Psoas muscle (tissue), 7 donors: ENCODE measurements at regions not wholly inside any gene's neighbourhood (a gene's known extent, or its start where the extent isn't known, plus 50 kb on each side); places are given as distances from the start of the nearest gene placed in this dataset.
"Not testable (repeated sequence)": the region's sequence is repeated elsewhere in the genome, so short reads cannot be mapped to it uniquely, and the experiment has no call there.

ENCODE experiments used
- ATAC-seq, 4 donors: fragments of 200-7000 bp; cut with Tn5 transposase; one replicate each; pipeline ENCODE4 v1.9.1; 2020; ENCODE audit warnings: moderate library complexity in 3 of 4, mild to moderate bottlenecking in 2 of 4
- DNase-seq, 2 donors: peaks; one replicate each; pipeline ENCODE4 v3.0.0-alpha.2; 2020
- H3K27ac ChIP-seq: fragments of 200-600 bp; one replicate; pipeline ENCODE4 v1.8.0; 2022
- H3K27me3 ChIP-seq, 3 donors: fragments of 200-600 bp in 1 of 3; one replicate each; pipeline versions ENCODE4 v1.6.1 to v1.8.0; 2013 to 2022; ENCODE audit warnings: low read length in 2 of 3, mild to moderate bottlenecking in 2 of 3, moderate library complexity in 1 of 3; ENCODE audit not compliant: insufficient read depth in 3 of 3
- H3K36me3 ChIP-seq, 2 donors: fragments of 200-600 bp in 1 of 2; one replicate each; pipeline versions ENCODE4 v1.6.1 to v1.8.0; 2013 to 2022; ENCODE audit warnings: low read depth in 1 of 2, mild to moderate bottlenecking in 1 of 2, moderate library complexity in 1 of 2; ENCODE audit not compliant: insufficient read depth in 1 of 2
- H3K4me1 ChIP-seq: fragments of 200-600 bp; one replicate; pipeline ENCODE4 v1.8.0; 2022
- H3K4me3 ChIP-seq: fragments of 200-600 bp; one replicate; pipeline ENCODE4 v1.8.0; 2022; ENCODE audit warnings: mild to moderate bottlenecking
- H3K9me3 ChIP-seq: fragments of 200-600 bp; one replicate; pipeline ENCODE4 v1.8.0; 2022
- WGBS, 3 donors: extraction: QIAGEN DNeasy Blood & Tissue Kit; methylation state at CpG; one replicate each; pipeline versions ENCODE4 v1.1.6 to v1.1.7; 2013; 5-methylcytosine and 5-hydroxymethylcytosine counted together
- intact Hi-C, 2 donors: fragments of 100-400 bp; cut with DNase I; formaldehyde crosslinking; loops; one replicate each; pipeline versions ENCODE4 v1.11.0 to v1.14.2; 2022
- TF ChIP-seq, protein P1 (sequence below): fragments of 200-600 bp; IDR thresholded peaks from one replicate; pipeline ENCODE4 v1.8.0; 2022; ENCODE audit warnings: antibody characterized with exemption
- donor health status: healthy with polysubstance abuse.
- donor health status: DM: no; HTN: no; CAD: no; lungs with moderate emphysema.
- donor health status: Bipolar disorder and iron deficiency.
- donor health status: healthy.
- donor health status: DM: yes; HTN: yes; CAD: no.
- donor health status: DM: no; HTN: no; CAD: no.
- donor health status: DM: yes; HTN: yes; CAD: no.

GRCh38 chr6:133088931-133089695 lies 152.0 kb upstream of the EYA4 start:
- DNase-seq (no peak), ATAC-seq (no peak)
- intact Hi-C loops: loop anchor here in 1 of 2 donors (5.0 kb wide), 1 partner anchor 38 kb away; no protein-coding TSS in a partner anchor
- TF ChIP-seq, protein P1, sequence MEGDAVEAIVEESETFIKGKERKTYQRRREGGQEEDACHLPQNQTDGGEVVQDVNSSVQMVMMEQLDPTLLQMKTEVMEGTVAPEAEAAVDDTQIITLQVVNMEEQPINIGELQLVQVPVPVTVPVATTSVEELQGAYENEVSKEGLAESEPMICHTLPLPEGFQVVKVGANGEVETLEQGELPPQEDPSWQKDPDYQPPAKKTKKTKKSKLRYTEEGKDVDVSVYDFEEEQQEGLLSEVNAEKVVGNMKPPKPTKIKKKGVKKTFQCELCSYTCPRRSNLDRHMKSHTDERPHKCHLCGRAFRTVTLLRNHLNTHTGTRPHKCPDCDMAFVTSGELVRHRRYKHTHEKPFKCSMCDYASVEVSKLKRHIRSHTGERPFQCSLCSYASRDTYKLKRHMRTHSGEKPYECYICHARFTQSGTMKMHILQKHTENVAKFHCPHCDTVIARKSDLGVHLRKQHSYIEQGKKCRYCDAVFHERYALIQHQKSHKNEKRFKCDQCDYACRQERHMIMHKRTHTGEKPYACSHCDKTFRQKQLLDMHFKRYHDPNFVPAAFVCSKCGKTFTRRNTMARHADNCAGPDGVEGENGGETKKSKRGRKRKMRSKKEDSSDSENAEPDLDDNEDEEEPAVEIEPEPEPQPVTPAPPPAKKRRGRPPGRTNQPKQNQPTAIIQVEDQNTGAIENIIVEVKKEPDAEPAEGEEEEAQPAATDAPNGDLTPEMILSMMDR: no peak
- Histone ChIP-seq H3K27me3 (no peaks in the 10 kb centered on the region), H3K4me1 (peaks cover 11% of the 10 kb centered on the region), H3K9me3 (no peaks in the 10 kb centered on the region), H3K27ac (no peak overlapping the region), H3K36me3 (no peaks in the 10 kb centered on the region), H3K4me3 (no peak overlapping the region)
- 79 to 82% (median 81%) methylated on average over 5 of the region's 5 CpGs for WGBS, 3 donors

DNA sequence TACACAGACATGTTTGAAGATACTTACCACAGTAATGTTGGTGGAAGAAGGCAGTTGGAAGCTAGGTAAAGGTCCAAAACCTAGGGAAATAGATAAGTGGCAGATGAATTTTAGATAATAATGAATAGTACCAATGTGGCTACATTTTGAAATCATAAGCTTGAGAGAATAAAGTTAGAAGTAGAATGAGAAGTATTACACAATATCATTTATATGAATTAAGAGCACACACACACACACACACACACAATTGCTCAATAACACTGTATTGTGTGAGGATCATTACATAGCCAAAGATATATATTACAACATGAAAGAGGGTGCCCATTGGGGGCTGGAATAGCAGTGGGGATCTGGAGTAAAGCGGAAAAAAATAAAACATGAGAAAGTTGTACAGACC lies 149.0 kb upstream of the EYA4 start:
- H3K36me3 ChIP-seq: no peaks in the 10 kb centered on the region
- TF ChIP-seq, protein P1: no peak
- H3K4me1 ChIP-seq: no peaks in the 10 kb centered on the region
- H3K4me3 ChIP-seq: no peak overlapping the region
- no peaks in the 10 kb centered on the region for H3K9me3 ChIP-seq
- DNase-seq: no peak
- 97 to 100% (median 100%) methylated on average over 1 of the region's 1 CpG for WGBS, 3 donors
- H3K27me3 ChIP-seq: no peaks in the 10 kb centered on the region
- no peak for ATAC-seq
- intact Hi-C loops: no loop called here
- no peak overlapping the region for H3K27ac ChIP-seq

DNA sequence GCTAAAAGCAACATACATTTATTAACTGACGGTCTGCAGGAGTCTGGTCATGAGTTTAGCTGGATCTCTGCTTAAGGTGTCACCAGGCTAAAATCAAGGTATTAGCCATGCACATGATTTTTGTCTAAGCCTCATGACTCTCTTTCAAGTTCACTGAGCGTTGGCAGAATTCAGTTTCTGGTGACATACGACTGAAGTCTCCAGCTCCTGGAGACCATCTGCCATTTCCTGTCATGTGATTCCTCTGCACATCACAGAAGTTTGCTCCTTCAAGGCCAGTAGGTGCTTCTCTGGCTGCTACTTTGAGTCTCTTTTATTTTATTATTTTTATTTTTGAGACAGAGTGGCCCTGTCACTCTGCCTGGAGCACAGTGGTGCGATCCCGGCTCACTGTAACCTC lies 148.4 kb upstream of the EYA4 start:
- Histone ChIP-seq H3K9me3 (no peaks in the 10 kb centered on the region), H3K4me3 (no peak overlapping the region), H3K36me3 (no peaks in the 10 kb centered on the region), H3K27ac (no peak overlapping the region), H3K4me1 (no peaks in the 10 kb centered on the region), H3K27me3 (no peaks in the 10 kb centered on the region)
- WGBS, 3 donors: 73 to 88% (median 75%) methylated on average over 5 of the region's 5 CpGs
- DNase-seq: no peak
- ATAC-seq: no peak
- intact Hi-C loops: no loop called here
- TF ChIP-seq, protein P1: no peak

DNA sequence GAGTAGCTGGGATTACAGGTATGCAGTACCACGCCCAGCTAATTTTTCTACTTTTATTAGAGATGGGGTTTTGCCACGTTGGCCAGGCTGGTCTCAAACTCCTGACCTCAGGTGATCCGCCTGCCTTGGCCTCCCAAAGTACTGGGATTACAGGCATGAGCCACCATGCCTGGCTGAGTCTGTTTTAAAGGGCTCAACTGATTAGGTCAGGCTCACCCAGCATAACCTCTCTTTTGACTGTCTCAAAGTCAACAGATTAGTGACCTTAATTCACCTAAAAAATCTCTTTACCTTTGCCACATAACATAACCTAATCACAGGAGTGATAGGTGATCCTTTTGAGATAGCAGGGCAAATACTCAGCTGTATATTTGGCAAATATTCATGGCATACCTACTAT lies 147.9 kb upstream of the EYA4 start:
- H3K4me3 ChIP-seq, intact Hi-C loops, H3K27me3 ChIP-seq, H3K36me3 ChIP-seq, DNase-seq, H3K9me3 ChIP-seq, H3K27ac ChIP-seq, H3K4me1 ChIP-seq, ATAC-seq: not testable (repeated sequence)
- WGBS, 3 donors: 86 to 89% (median 88%) methylated on average over 3 of the region's 3 CpGs

- Histone ChIP-seq H3K36me3 (no peaks in the 10 kb centered on the region), H3K4me1 (no peaks in the 10 kb centered on the region), H3K4me3 (no peak overlapping the region), H3K27ac (no peak overlapping the region), H3K27me3 (no peaks in the 10 kb centered on the region), H3K9me3 (no peaks in the 10 kb centered on the region)
- intact Hi-C loops: no loop called here
- DNase-seq: no peak
- WGBS, 3 donors: 88 to 92% (median 91%) methylated on average over 3 of the region's 3 CpGs
- TF ChIP-seq, protein P1: no peak
- ATAC-seq: no peak
Observed at GRCh38 chr6:133093956-133094355, 147.2 kb upstream of the EYA4 start.
